ENCODE measurements at regions not wholly inside any gene's neighbourhood (a gene's known extent, or its start where the extent isn't known, plus 50 kb on each side); places are given as distances from the start of the nearest gene placed in this dataset.

DNA sequence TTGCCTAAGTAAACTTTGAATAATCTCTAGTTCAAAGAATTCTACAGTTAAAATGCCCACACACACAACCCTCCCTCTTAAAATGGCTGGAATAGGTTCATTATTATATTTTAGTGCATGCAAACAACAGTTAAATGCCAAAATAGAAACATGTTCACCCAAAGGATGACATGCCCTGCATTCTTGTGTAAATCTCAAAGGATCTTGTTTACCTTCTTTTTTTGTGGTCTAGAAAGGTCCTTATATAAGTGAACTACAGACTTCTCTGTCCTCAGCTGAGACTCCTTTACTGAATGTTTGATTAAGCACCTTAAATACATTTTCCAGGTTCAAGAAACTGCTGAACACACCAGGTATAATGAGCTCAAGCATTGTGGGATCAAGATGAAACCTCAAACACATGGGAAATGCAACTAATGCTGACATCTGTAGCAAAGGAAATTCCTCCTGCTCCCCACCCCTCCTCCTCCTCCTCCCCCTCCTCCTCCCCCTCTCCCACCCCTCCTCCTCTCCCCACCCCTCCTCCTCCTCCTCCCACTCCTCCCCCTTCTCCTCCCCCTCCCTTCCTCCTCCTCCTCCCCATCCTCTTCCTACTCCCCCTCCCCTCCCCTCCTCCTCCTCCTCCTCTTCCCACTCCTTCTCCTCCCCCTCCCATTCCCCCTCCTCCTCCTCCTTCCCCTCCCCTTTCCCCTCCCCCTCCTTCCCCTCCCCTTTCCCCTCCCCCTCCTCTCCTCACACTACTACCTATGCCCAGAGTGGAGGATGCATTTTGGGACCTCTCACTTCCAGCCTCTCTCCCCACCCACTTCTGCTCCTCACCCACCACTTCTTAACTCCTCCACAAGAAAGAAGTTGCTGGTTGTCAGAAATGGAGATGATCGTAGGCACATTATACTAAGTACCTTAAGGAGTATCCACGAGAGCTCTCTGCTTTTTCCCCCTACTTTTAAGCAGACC, 233.9 kb downstream of the MRPL39 start:
- H3K4me3 ChIP-seq (ENCODE audit: extremely low read depth in 1 of 4, insufficient read depth in 2 of 4, low read depth in 3 of 4, low read length in 4 of 4), result peak overlapping the region in 1 of 4 experiments; percentile 42; a peak in 3 of 8 replicates
- no peaks in the 10 kb centered on the region for H3K79me2 ChIP-seq (ENCODE audit: control insufficient read depth in 1 of 2, insufficient read depth in 2 of 2, low read length in 2 of 2)
- peak overlapping the region; percentile 81 for H4K5ac ChIP-seq (ENCODE audit: insufficient read length, low read depth, low read length)
- H2BK15ac ChIP-seq (ENCODE audit: low read length), result peak overlapping the region; percentile 4; the same call in 1 of the 2 replicates
- peak overlapping the region; percentile 86 for H3K4ac ChIP-seq (replicated peaks; ENCODE audit: insufficient read length, low read depth, low read length)
- peak overlapping the region; percentile 91; the same call in 1 of the 2 replicates for H2AFZ ChIP-seq (ENCODE audit: low read length)
- TF ChIP-seq ASH2L (IDR thresholded peaks at IDR 0.05; ENCODE audit: low read length) (peak; percentile 43), TBP (IDR thresholded peaks at IDR 0.05; ENCODE audit: low read depth, low read length) (no peak), TEAD4 (IDR thresholded peaks at IDR 0.05; ENCODE audit: low read depth, low read length) (0 out of 2 replicates have a peak, but pooled peaks have one; percentile 19), RBBP5 (IDR thresholded peaks at IDR 0.05; ENCODE audit: borderline replicate concordance, low read depth, low read length) (peak; percentile 86; the same call in 1 of the 2 replicates)
- peaks cover 5 to 12% (median 9%) of the 10 kb centered on the region in 4 experiments; a peak in 4 of 7 replicates for H3K4me1 ChIP-seq (replicated peaks in 1 of 4; ENCODE audit: control insufficient read depth in 3 of 4, insufficient read depth in 4 of 4, low read length in 3 of 4)
- H3K9me3 ChIP-seq (ENCODE audit: insufficient read depth in 2 of 2, low read depth in 1 of 2, low read length in 1 of 2), result no peaks in the 10 kb centered on the region
- 68% methylated on average over 2 of the region's 2 CpGs; no CpG with 5 or more reads in 1 of the 2 experiments for WGBS, 2 experiments (ENCODE audit: extremely low coverage in 1 of 2, insufficient coverage in 1 of 2, insufficient read length in 1 of 2, insufficient replicate concordance in 2 of 2, low coverage in 1 of 2, low lambda C conversion rate in 2 of 2, missing lambda C conversion rate in 1 of 2)
- no peak overlapping the region for H3K23ac ChIP-seq (ENCODE audit: insufficient read length)
- H2BK20ac ChIP-seq (ENCODE audit: low read length), result peak overlapping the region; percentile 24; the same call in 1 of the 2 replicates
- H2BK5ac ChIP-seq (ENCODE audit: low read depth, low read length), result peak overlapping the region; percentile 29; the same call in 1 of the 2 replicates
- no peak overlapping the region for H3K9ac ChIP-seq (replicated peaks in 1 of 4; ENCODE audit: extremely low read depth in 1 of 4, low read depth in 3 of 4, low read length in 3 of 4)
- H3K36me3 ChIP-seq (ENCODE audit: control insufficient read depth in 2 of 4, insufficient read depth in 4 of 4, low read length in 3 of 4), result no peaks in the 10 kb centered on the region
- no peaks in the 10 kb centered on the region for H4K20me1 ChIP-seq (replicated peaks in 1 of 2; ENCODE audit: control insufficient read depth in 1 of 2, insufficient read depth in 2 of 2, low read length in 2 of 2)
- no peak overlapping the region for H4K8ac ChIP-seq (ENCODE audit: extremely low read depth, insufficient read depth, low read length)
- peak overlapping the region; percentile 14 to 56 for H3K4me2 ChIP-seq (ENCODE audit: insufficient read depth in 1 of 2, low read depth in 2 of 2, low read length in 2 of 2)
- ChIA-PET POLR2A (ENCODE audit: partially characterized antibody) (no interaction called here), CTCF (ENCODE audit: partially characterized antibody) (interaction anchor here (1.1 to 2.2 kb wide), 2 partner anchors 13 kb away, joined by 3 to 14 read pairs; no protein-coding TSS in a partner anchor)
- H3K27me3 ChIP-seq (replicated peaks in 1 of 4; ENCODE audit: control insufficient read depth in 3 of 4, extremely low read depth in 1 of 4, insufficient read depth in 3 of 4, low read length in 3 of 4), result no peaks in the 10 kb centered on the region
- no peaks in the 10 kb centered on the region for H3K23me2 ChIP-seq (ENCODE audit: low read depth, low read length)
- H3K56ac ChIP-seq (replicated peaks; ENCODE audit: insufficient read length, low read depth, low read length), result no peak overlapping the region
- H4K91ac ChIP-seq (replicated peaks; ENCODE audit: insufficient read length, low read length), result peak overlapping the region; percentile 61
- no peak for FAIRE-seq
- peak overlapping the region; percentile 45 for H2BK120ac ChIP-seq (replicated peaks; ENCODE audit: low read depth, low read length)
- no peak overlapping the region; the same call in 1 of the 2 replicates for H3K18ac ChIP-seq (ENCODE audit: extremely low read depth, low read length)
- no peak overlapping the region for H3K14ac ChIP-seq (ENCODE audit: insufficient read length)
- H3K79me1 ChIP-seq (ENCODE audit: low read depth, low read length), result no peaks in the 10 kb centered on the region
- no peak overlapping the region for H2AK5ac ChIP-seq (ENCODE audit: low read depth, low read length)
- H2BK12ac ChIP-seq (ENCODE audit: low read depth, low read length), result peak overlapping the region; percentile 45
- peak overlapping the region; percentile 73; the same call in 1 of the 2 replicates for H3K27ac ChIP-seq (ENCODE audit: low read depth, low read length)
- no peak for DNase-seq (ENCODE audit: low read depth in 1 of 2, low spot score in 2 of 2)
